Aorta (tissue), 5 donors: ENCODE measurements at regions not wholly inside any gene's neighbourhood (a gene's known extent, or its start where the extent isn't known, plus 50 kb on each side); places are given as distances from the start of the nearest gene placed in this dataset.
A peak's percentile ranks its signal among the peaks of the same experiment; 100 is the strongest.

Source experiments
- ATAC-seq: fragments of 200-7000 bp; cut with Tn5 transposase; one replicate; pipeline ENCODE4 v1.9.1; 2022; ENCODE audit warnings: moderate library complexity; ENCODE audit not compliant: low FRiP score
- DNase-seq, 2 donors: peaks; one replicate each; pipeline ENCODE4 v3.0.0-alpha.2; 2020
- H3K27ac ChIP-seq, 2 donors: one replicate each; pipeline ENCODE4 v1.5.1; 2013; ENCODE audit warnings: low read length in 2 of 2, mild to moderate bottlenecking in 2 of 2, moderate library complexity in 2 of 2, control low read depth in 1 of 2, inconsistent platforms in 1 of 2, low read depth in 1 of 2
- H3K27me3 ChIP-seq, 2 donors: one replicate each; pipeline ENCODE4 v1.6.1; 2013; ENCODE audit warnings: control low read depth in 1 of 2, low read length in 1 of 2, mild to moderate bottlenecking in 1 of 2, moderate library complexity in 1 of 2; ENCODE audit not compliant: insufficient read depth in 2 of 2, control insufficient read depth in 1 of 2
- H3K36me3 ChIP-seq, 2 donors: one replicate each; pipeline ENCODE4 v1.6.1; 2013; ENCODE audit warnings: control low read depth in 1 of 2, low read length in 1 of 2, mild to moderate bottlenecking in 1 of 2; ENCODE audit not compliant: insufficient read depth in 2 of 2, control insufficient read depth in 1 of 2
- H3K4me1 ChIP-seq, 2 donors: one replicate each; pipeline ENCODE4 v1.6.1; 2013; ENCODE audit warnings: low read length in 2 of 2, control low read depth in 1 of 2, mild to moderate bottlenecking in 1 of 2, moderate library complexity in 1 of 2; ENCODE audit not compliant: insufficient read depth in 2 of 2, control insufficient read depth in 1 of 2
- H3K4me3 ChIP-seq, 2 donors: one replicate each; pipeline ENCODE4 v1.5.1; 2013; ENCODE audit warnings: low read length in 2 of 2, control low read depth in 1 of 2, mild to moderate bottlenecking in 1 of 2
- H3K9me3 ChIP-seq: one replicate; pipeline ENCODE4 v1.6.1; 2013; ENCODE audit warnings: mild to moderate bottlenecking, low read length; ENCODE audit not compliant: control insufficient read depth
- WGBS, 2 donors: extraction: QIAGEN DNeasy Blood & Tissue Kit; methylation state at CpG; one replicate each; pipeline ENCODE4 v1.1.7; 2013; 5-methylcytosine and 5-hydroxymethylcytosine counted together
- intact Hi-C, 2 donors: fragments of 100-400 bp; cut with DNase I; formaldehyde crosslinking; loops; one replicate each; pipeline versions ENCODE4 v1.14.2 to v1.15.0; 2022
- donor health status: healthy with polysubstance abuse.
- donor health status: Bipolar disorder and iron deficiency.
- donor health status: DM: no; HTN: no; CAD: no.
- donor health status: DM: no; HTN: no; CAD: no.
- donor health status: DM: yes; HTN: yes; CAD: no.

DNA sequence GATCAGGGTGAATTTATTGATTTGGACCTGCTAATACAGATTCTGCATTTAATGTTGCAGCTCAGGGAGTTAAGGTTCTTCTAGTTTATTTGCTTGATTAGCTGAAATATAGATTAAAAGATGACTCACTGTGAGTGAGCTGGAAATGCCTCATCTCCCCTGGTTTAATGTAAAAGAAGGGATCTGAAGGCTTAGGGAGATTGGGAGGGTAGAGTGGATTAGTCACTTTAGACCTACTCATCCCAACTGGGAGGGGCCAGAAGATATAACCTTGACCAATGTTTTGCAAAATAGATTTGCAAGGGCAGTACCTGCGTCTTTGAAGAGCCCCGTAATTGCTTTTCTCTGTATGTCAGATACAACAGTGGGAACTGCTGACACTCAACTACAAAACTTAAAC lies 922.8 kb upstream of the ADGRL4 start:
- H3K36me3 ChIP-seq = no peaks in the 10 kb centered on the region
- no peaks in the 10 kb centered on the region for H3K4me1 ChIP-seq
- H3K27me3 ChIP-seq = no peaks in the 10 kb centered on the region
- no peaks in the 10 kb centered on the region for H3K9me3 ChIP-seq
- intact Hi-C loops = no loop called here
- H3K4me3 ChIP-seq = no peak overlapping the region
- 92 to 97% methylated on average over 2 of the region's 2 CpGs for WGBS, 2 donors
- H3K27ac ChIP-seq = no peak overlapping the region
- DNase-seq = no peak
- ATAC-seq = no peak

DNA sequence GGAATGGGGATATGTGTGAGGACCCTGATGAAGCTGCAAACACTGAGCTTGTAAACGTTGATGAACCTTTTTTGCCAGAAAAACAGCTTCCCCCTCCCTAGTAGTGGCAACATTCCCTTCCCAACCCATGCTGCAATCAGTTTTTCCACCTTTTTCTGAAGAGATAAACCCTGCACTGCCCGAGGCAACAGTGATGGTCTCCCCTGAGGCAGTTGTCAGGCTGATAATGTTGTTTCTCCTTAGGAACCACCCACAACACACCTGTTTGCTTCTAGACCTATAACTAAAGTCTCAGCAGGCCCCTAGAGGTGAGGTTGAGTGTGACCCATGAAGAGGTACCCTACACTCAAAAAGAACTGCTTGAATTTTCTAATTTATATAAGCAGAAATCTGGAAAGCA lies 922.4 kb upstream of the ADGRL4 start:
- Histone ChIP-seq H3K36me3 (no peaks in the 10 kb centered on the region), H3K9me3 (no peaks in the 10 kb centered on the region), H3K27me3 (no peaks in the 10 kb centered on the region), H3K4me1 (no peaks in the 10 kb centered on the region), H3K4me3 (no peak overlapping the region), H3K27ac (no peak overlapping the region)
- no peak for DNase-seq
- intact Hi-C loops = no loop called here
- WGBS, 2 donors = 75 to 84% methylated on average over 2 of the region's 2 CpGs
- peak; percentile 29 for ATAC-seq

- intact Hi-C loops = no loop called here
- H3K27me3 ChIP-seq = no peaks in the 10 kb centered on the region
- no peak for ATAC-seq
- H3K4me3 ChIP-seq = no peak overlapping the region
- 8 to 17% methylated on average over 1 of the region's 1 CpG for WGBS, 2 donors
- no peaks in the 10 kb centered on the region for H3K36me3 ChIP-seq
- no peak overlapping the region for H3K27ac ChIP-seq
- DNase-seq = no peak
- no peaks in the 10 kb centered on the region for H3K4me1 ChIP-seq
- H3K9me3 ChIP-seq = no peaks in the 10 kb centered on the region
These were observed 914.6 kb upstream of the ADGRL4 start for GRCh38 chr1:79920960-79921669.

- Histone ChIP-seq H3K9me3 (no peaks in the 10 kb centered on the region), H3K4me3 (no peak overlapping the region), H3K4me1 (no peaks in the 10 kb centered on the region), H3K27ac (no peak overlapping the region), H3K36me3 (no peaks in the 10 kb centered on the region), H3K27me3 (no peaks in the 10 kb centered on the region)
- no peak for ATAC-seq
- no peak for DNase-seq
- intact Hi-C loops = no loop called here
- 83 to 84% methylated on average over 1 of the region's 1 CpG for WGBS, 2 donors
These were observed 908.4 kb upstream of the ADGRL4 start for GRCh38 chr1:79914896-79915295.

DNA sequence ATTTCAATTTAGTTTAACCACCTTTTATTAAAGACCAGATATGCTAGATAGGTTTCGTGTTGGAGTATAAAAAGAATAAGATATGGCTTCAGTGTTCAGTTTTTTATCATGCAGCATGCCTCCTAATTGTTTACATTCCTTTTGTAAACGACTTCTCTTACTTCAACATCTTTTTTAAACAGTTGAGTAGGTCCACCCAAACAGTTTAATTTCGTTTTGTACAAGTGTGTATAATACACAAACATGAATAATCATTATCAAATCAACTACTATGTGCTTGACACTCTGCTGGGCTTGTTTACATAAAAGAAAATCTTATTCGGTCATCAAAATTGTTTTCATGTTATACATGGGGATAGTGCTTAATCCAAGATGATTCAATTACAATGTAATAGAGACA lies 906.3 kb upstream of the ADGRL4 start:
- Histone ChIP-seq H3K27ac (no peak overlapping the region), H3K27me3 (no peaks in the 10 kb centered on the region), H3K4me3 (no peak overlapping the region), H3K36me3 (no peaks in the 10 kb centered on the region), H3K9me3 (no peaks in the 10 kb centered on the region), H3K4me1 (no peaks in the 10 kb centered on the region)
- WGBS, 2 donors = 72% methylated on average over 4 of the region's 4 CpGs
- ATAC-seq (no peak), DNase-seq (no peak)
- intact Hi-C loops = no loop called here

- intact Hi-C loops = no loop called here
- Histone ChIP-seq H3K9me3 (no peaks in the 10 kb centered on the region), H3K4me3 (no peak overlapping the region), H3K4me1 (no peaks in the 10 kb centered on the region), H3K36me3 (no peaks in the 10 kb centered on the region), H3K27ac (no peak overlapping the region), H3K27me3 (no peaks in the 10 kb centered on the region)
- 48 to 56% methylated on average over 3 of the region's 3 CpGs for WGBS, 2 donors
- DNase-seq (no peak), ATAC-seq (no peak)
These were observed 896.8 kb upstream of the ADGRL4 start for GRCh38 chr1:79903321-79903720.

GRCh38 chr1:79902418-79902817 lies 895.9 kb upstream of the ADGRL4 start:
- no peaks in the 10 kb centered on the region for H3K27me3 ChIP-seq
- H3K4me1 ChIP-seq = no peaks in the 10 kb centered on the region
- intact Hi-C loops = no loop called here
- H3K9me3 ChIP-seq = no peaks in the 10 kb centered on the region
- no peak for DNase-seq
- 91 to 92% methylated on average over 4 of the region's 4 CpGs for WGBS, 2 donors
- H3K27ac ChIP-seq = no peak overlapping the region
- H3K4me3 ChIP-seq = no peak overlapping the region
- ATAC-seq = no peak
- H3K36me3 ChIP-seq = no peaks in the 10 kb centered on the region

- DNase-seq = no peak
- Histone ChIP-seq H3K4me3 (no peak overlapping the region), H3K9me3 (no peaks in the 10 kb centered on the region), H3K27ac (no peak overlapping the region), H3K4me1 (no peaks in the 10 kb centered on the region), H3K27me3 (no peaks in the 10 kb centered on the region), H3K36me3 (no peaks in the 10 kb centered on the region)
- no peak for ATAC-seq
- intact Hi-C loops = no loop called here
- 61 to 73% methylated on average over 4 of the region's 4 CpGs for WGBS, 2 donors
These were observed 893.4 kb upstream of the ADGRL4 start for GRCh38 chr1:79899914-79900313.

GRCh38 chr1:79896140-79896539 lies 889.6 kb upstream of the ADGRL4 start:
- Histone ChIP-seq H3K4me1 (no peaks in the 10 kb centered on the region), H3K36me3 (no peaks in the 10 kb centered on the region), H3K27ac (no peak overlapping the region), H3K9me3 (peaks cover 2% of the 10 kb centered on the region), H3K27me3 (no peaks in the 10 kb centered on the region), H3K4me3 (no peak overlapping the region)
- ATAC-seq (no peak), DNase-seq (no peak)
- WGBS, 2 donors = 95 to 97% methylated on average over 2 of the region's 2 CpGs
- intact Hi-C loops = no loop called here
